NCI-H128 (cell line): ENCODE measurements at regions not wholly inside any gene's neighbourhood (a gene's known extent, or its start where the extent isn't known, plus 50 kb on each side); places are given as distances from the start of the nearest gene placed in this dataset.

ENCODE experiments used
- DNase-seq: peaks from one replicate; lab custom pipeline; 2025; ENCODE audit not compliant: unreplicated experiment; lab: John Stamatoyannopoulos, UW

DNA sequence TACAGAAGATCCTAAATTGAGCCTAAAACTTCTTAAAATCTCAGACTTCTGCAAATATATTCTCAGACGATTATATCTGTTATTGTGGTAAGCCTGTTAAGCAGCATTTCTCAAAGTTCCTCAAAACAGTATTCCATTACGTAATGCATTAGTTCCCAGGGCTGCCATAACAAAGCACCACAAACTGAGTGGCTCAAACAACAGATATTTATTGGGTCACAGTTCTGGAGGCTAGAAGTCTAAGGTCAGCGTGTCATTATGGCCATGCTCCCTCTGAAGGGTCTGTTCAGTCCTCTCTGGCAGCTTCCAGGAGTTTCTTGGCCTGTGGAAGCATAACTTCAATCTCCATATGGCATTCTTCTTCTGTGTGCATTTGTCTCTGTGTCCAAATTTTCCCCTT is 103.5 kb upstream of the ST6GALNAC5 start:
- DNase-seq: no peak

DNA sequence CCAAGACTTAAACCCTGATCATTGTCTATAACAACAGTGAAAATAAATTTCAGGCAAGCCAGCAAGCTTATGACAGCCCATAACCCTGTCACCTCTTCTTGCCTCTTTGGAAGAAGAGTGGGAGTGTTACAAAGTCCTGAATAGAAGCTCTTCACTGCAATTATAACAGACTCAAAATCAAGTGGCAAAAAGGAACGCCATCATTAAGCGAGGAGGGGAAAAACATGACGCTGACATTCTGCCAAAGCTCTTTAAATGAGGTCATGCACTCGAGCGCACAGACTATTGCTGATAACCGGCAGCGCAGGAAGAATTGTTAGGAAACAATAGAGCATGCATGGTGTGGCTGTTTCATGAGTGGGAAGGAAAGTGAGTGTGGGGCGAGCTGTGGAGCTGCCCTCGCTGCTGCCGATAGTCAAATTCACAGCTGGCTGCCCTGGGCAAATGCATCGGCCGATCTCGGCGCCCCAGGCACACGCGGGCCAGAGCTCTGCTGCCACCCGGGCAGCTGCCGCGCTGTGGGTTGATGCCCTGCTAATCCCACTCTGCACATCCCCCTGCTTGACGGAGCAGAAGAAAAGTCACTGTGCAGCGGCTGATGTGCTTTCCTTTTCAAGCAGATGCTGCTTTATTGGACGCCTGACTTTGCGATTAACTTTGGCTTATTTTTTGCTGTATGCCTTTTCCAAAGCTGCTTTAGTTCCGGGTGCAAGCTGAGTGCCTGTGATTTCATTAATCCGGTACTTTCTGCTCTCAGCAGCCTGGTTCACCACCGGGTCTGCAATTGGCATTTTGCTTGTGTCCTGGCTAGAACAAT is 102.4 kb upstream of the ST6GALNAC5 start:
- DNase-seq: peak; percentile 77

DNA sequence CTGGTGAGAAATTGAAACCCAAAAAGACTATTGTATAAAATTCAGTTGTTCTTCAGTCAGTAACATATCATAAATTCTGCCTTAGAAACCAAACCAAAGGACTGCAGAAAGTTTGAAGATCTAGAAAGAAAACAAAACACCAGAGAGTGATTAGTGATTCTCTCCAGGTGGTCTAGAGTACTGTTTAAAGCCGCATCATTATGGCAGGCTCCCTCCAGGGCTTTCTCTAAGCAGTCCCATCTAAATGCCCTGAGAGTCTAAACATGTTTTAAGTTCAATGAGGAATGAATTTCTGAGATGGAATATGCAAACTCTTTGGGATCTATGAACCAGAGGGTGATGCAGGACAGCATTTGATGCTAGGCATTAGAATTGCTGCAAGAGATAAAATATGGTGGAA is 100.9 kb upstream of the ST6GALNAC5 start:
- no peak for DNase-seq

DNA sequence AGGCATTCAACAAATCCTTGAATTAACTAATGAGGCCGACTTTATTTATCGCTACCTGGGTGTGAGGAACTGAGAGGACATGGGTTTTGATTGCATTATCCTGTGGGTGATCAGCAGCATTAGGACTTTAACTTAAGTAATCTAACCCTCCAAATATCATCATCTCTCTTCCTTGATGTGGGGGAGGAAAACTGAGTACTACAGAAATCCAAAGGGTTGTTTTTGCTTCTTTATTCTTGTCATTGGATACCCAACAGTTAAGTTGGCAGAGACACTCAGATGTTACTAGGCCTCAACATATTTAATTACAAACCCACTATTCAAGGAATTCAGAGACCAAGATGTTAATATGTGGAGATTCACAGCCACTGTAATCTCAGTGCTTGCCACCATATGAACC is 97.4 kb upstream of the ST6GALNAC5 start:
- DNase-seq: no peak

DNA sequence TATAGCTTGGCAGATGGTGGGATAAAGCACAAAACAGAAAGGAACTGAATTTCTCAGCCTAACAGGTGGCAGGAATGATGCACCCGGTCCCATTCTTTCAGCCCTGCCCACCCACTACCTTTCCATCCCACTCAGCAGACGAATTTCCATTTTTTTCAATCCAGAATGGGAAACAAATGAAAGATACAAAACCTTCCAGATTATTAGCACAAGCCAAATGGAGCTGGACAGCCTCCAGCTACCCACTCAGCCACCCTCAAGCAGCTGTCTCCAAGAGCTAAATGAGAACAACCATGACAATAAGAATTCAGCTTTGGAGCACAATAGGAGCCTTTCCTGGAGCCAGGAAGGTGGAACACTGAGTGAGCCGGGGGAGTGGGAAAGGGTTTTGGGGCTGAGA is 96.3 kb upstream of the ST6GALNAC5 start:
- DNase-seq: peak; percentile 69

DNA sequence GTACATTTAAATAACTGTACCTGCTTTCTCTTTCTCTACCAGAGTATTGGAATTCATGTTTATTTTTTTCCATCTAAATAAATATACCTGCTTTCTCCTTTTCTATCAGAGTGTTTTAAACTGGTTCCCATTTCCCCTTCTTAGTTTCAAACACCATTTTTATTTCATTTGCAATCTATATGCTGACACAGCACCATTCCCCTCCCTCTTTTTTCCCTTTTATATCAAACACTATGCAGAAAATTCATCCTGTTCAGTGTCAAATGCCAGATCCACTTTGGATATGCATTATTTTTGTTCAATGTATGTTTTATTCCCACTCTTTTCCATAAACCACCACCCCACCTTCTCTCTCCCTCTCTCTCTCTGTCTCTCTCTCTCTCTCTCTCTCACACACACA is 85.8 kb upstream of the ST6GALNAC5 start:
- no peak for DNase-seq

DNA sequence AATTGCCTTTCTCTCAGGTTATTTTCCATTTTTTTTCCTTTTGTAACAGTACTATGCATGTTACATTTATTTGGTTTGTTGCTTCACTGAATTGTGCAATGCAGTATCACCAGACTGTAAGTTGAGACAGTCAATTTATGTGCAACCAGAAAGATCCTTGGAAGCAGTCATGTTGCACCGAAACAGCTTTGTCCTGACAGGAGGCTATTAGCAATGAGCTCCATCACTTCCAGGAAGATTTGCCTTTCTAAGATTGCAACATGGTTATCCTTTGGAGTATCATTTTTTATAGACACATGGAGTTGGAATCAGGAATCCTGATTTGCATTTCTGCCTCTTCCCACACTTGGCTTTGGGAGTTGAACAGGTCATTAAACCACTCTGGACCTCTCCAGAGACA is 84.5 kb upstream of the ST6GALNAC5 start:
- DNase-seq: no peak

DNA sequence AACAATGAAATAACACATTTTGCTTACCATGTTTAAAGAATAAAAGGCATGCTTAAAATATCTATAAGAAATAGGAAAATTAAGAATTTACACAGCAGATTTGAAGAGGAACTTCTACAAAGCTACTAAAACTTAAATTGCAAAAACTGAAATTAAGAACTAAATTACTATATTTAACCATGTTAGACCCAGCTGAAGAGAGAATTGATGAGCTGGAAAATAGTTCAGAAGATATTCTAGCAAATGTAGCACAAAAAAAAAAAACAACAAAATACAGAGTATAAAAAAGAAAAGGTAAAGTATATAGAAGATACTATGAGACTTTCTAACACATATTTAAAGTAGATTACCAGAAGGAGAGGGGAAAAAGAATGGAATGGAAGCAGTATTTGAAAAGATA is 82.8 kb upstream of the ST6GALNAC5 start:
- no peak for DNase-seq

DNA sequence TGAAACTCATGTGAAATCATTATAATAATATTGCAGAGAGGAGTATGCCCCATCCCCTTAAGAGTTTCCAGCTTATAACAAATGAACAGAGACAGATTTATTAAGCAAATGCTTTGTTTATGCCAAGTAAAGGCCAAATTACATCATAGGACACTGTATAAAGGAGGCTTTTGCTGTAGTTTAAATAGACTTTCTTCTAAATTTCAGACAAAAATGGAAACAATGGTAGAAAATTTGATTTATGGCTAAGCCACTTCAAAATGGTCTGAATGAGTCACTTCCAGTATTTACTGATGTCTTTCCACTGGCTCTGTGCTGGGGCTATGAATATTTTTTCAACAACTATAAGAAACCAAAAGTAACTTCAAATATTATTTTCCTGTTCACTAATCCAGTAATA is 81.1 kb upstream of the ST6GALNAC5 start:
- no peak for DNase-seq

DNA sequence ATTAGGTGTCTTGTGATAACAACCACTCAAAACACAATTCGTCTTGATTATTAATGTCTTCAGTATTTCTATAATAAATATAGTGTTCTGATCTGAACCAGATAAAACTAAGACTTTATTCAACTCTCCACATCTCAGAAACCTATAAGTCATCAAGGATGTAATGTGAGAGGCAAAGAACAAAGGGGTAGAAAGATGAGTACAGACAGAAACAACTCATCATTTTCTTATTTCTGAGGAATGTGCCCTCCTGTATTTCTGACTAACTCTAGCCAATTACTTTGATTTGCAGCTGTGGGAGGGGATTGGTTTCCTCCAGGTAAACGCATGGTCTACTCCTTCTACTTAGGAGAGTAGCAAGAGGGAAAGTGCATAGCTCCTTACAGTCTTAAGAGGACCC is 73.7 kb upstream of the ST6GALNAC5 start:
- DNase-seq: no peak

DNA sequence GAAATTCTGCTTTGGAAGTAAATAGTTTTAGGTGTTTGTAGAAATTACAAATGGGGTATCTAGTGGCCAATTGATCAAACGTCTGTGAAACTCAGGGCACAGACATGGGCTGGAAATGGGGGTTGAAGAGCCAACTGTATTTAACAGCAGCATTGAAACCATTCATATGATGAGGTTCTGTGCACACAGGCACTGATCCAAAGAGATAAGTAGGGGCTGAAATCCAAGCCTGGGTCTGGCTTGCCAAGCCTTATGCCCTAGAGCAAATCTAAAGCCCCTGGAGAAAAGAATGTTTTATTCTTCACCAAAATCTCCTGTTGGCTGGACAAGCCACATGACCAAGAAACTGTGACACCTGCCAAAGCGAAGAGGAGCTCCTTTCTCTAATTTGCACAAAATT is 67.6 kb upstream of the ST6GALNAC5 start:
- DNase-seq: no peak

DNA sequence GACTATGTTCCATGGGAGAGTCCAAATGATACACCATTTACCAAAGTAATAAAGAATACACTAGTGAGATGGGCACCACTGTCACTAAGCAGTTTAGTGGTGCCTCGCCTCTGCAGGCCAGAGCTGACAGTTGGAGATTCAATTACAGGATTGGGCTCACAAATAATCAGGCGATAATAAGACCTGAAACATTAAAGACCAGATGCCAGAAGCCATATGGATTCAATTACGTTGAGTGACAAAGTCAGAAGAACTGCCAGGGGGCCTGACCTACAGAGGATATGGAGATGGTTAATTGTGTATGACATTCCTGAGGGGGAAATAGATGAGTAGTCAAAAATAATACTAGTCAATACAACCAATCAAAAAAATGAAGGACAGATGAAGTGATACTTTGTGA is 65.2 kb upstream of the ST6GALNAC5 start:
- no peak for DNase-seq

DNA sequence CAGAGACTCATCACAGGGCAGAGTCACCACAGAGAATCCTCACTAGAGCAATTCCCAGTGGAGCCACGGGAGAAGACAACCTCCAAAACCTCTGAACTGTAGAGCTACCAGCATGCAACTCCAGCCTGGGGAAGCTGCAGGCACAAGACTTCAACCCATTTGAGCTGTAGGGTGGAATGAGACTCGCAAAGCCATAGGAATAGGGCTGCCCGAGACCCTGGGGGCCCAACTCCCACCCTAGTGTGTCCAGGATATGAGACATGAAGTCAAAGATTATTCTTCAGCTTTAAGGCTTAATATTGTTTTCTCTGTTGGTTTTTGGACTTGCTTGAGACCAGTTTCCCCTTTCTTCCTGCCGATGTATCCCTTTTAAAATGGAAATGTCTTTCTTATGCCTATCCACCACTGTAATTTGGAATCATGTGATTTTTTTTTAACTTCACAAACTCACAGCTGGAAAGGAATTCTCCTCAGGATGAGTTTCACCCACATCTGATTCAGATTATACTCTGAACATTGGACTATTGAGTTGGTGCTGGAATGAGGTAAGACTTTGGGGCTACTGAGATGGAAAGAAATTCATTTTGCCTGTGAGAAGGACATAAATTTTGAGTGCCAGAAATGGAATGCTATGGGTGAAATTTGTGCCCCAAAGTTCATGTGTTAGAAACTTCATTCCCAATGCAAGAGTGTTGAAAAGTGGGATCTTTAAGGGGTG is 59.6 kb upstream of the ST6GALNAC5 start:
- DNase-seq: no peak
